ENCODE measurements at regions not wholly inside any gene's neighbourhood (a gene's known extent, or its start where the extent isn't known, plus 50 kb on each side); places are given as distances from the start of the nearest gene placed in this dataset.

DNA sequence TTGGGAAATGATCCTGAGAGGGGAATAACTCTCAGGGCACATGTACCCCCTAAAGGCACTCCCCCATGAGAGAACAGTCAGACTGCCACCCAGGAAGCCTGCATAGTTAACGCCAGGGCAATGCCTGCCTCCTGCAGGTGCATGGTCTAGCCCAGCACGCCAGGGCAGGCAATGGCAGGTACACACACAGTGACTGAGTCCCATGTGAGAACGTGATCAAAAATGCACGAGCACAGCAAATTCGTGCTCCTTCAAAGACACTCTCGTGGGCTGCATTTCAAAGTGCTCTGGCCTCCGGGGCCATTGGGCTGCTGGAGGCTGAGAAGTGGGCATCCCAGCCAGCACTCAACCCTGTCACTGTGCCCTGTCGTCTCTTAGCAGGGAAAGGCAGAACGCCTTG lies 79.7 kb downstream of the SHANK2 start:
- ChIA-PET POLR2A (no interaction called here), CTCF (no interaction called here)

DNA sequence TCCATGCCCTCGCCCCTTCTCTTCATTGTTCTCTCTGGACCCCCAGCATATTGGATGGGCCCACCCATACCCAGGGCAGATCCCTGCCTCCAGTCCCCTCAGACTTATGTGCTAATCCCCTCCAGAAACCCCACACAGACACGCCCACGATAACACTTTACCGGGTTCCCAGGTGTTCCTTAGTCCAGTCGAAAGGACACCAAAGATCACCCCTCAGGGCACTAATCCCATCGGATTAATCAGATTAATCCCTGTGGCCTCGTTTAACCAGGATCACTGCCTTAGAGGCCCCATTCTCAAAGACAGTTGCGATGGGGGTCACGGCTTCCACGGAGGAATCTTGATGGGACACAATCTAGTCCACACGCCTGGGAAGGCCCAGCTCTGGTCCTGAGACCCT lies 80.8 kb downstream of the SHANK2 start:
- ChIA-PET CTCF (no interaction called here), POLR2A (no interaction called here)
- Histone ChIP-seq H3K4me3 (ENCODE audit: low read depth in 2 of 2, low read length in 2 of 2) (no peak overlapping the region), H3K27me3 (ENCODE audit: control insufficient read depth, insufficient read depth, low read length) (no peaks in the 10 kb centered on the region; the same call in 1 of the 2 replicates), H3K36me3 (ENCODE audit: control insufficient read depth, insufficient read depth, low read length) (no peaks in the 10 kb centered on the region), H3K27ac (ENCODE audit: low read length) (no peak overlapping the region), H3K4me1 (ENCODE audit: control insufficient read depth, insufficient read depth, low read length) (no peaks in the 10 kb centered on the region), H3K9me3 (ENCODE audit: control insufficient read depth, insufficient read depth, low read depth, low read length) (peaks cover 4% of the 10 kb centered on the region; the same call in 1 of the 2 replicates)
- TF ChIP-seq TCF7L2 (IDR thresholded peaks at IDR 0.05; ENCODE audit: low read depth, low read length) (no peak), POLR2AphosphoS5 (IDR thresholded peaks at IDR 0.05; ENCODE audit: low read depth, low read length) (no peak), SIN3A (IDR thresholded peaks at IDR 0.05; ENCODE audit: borderline replicate concordance, insufficient read depth, low read depth, low read length) (no peak)
- TF ChIP-seq, protein P1, sequence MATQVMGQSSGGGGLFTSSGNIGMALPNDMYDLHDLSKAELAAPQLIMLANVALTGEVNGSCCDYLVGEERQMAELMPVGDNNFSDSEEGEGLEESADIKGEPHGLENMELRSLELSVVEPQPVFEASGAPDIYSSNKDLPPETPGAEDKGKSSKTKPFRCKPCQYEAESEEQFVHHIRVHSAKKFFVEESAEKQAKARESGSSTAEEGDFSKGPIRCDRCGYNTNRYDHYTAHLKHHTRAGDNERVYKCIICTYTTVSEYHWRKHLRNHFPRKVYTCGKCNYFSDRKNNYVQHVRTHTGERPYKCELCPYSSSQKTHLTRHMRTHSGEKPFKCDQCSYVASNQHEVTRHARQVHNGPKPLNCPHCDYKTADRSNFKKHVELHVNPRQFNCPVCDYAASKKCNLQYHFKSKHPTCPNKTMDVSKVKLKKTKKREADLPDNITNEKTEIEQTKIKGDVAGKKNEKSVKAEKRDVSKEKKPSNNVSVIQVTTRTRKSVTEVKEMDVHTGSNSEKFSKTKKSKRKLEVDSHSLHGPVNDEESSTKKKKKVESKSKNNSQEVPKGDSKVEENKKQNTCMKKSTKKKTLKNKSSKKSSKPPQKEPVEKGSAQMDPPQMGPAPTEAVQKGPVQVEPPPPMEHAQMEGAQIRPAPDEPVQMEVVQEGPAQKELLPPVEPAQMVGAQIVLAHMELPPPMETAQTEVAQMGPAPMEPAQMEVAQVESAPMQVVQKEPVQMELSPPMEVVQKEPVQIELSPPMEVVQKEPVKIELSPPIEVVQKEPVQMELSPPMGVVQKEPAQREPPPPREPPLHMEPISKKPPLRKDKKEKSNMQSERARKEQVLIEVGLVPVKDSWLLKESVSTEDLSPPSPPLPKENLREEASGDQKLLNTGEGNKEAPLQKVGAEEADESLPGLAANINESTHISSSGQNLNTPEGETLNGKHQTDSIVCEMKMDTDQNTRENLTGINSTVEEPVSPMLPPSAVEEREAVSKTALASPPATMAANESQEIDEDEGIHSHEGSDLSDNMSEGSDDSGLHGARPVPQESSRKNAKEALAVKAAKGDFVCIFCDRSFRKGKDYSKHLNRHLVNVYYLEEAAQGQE (IDR thresholded peaks at IDR 0.05; ENCODE audit: insufficient read depth in 1 of 2, low read depth in 2 of 2, low read length in 1 of 2), result no peak
- TF ChIP-seq, protein P2, sequence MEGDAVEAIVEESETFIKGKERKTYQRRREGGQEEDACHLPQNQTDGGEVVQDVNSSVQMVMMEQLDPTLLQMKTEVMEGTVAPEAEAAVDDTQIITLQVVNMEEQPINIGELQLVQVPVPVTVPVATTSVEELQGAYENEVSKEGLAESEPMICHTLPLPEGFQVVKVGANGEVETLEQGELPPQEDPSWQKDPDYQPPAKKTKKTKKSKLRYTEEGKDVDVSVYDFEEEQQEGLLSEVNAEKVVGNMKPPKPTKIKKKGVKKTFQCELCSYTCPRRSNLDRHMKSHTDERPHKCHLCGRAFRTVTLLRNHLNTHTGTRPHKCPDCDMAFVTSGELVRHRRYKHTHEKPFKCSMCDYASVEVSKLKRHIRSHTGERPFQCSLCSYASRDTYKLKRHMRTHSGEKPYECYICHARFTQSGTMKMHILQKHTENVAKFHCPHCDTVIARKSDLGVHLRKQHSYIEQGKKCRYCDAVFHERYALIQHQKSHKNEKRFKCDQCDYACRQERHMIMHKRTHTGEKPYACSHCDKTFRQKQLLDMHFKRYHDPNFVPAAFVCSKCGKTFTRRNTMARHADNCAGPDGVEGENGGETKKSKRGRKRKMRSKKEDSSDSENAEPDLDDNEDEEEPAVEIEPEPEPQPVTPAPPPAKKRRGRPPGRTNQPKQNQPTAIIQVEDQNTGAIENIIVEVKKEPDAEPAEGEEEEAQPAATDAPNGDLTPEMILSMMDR (IDR thresholded peaks at IDR 0.05), result no peak
- ATAC-seq (no peak), DNase-seq (ENCODE audit: low read depth, low spot score) (no peak)
- in situ Hi-C loops (cut with HindIII; ENCODE audit: low pct_unique_long_range_greater_than_20kb, low sequenced_read_pairs), result no loop called here
- intact Hi-C loops (cut with micrococcal nuclease; ENCODE audit: unreplicated experiment), result no loop called here
- BruUV-seq (replicated peaks), result no TSS peak

More for the DNA sequence above, 79.7 kb downstream of the SHANK2 start:
- intact Hi-C loops (cut with micrococcal nuclease; ENCODE audit: unreplicated experiment) (no loop called here), in situ Hi-C loops (cut with HindIII; ENCODE audit: low pct_unique_long_range_greater_than_20kb, low sequenced_read_pairs) (no loop called here)
- Histone ChIP-seq H3K27ac (ENCODE audit: low read length) (no peak overlapping the region), H3K27me3 (ENCODE audit: control insufficient read depth, insufficient read depth, low read length) (no peaks in the 10 kb centered on the region; the same call in 1 of the 2 replicates), H3K4me3 (ENCODE audit: low read depth in 2 of 2, low read length in 2 of 2) (no peak overlapping the region), H3K4me1 (ENCODE audit: control insufficient read depth, insufficient read depth, low read length) (no peaks in the 10 kb centered on the region), H3K9me3 (ENCODE audit: control insufficient read depth, insufficient read depth, low read depth, low read length) (peaks cover 12% of the 10 kb centered on the region; the same call in 1 of the 2 replicates), H3K36me3 (ENCODE audit: control insufficient read depth, insufficient read depth, low read length) (no peaks in the 10 kb centered on the region)
- TF ChIP-seq SIN3A (IDR thresholded peaks at IDR 0.05; ENCODE audit: borderline replicate concordance, insufficient read depth, low read depth, low read length), result no peak
- TF ChIP-seq TCF7L2 (IDR thresholded peaks at IDR 0.05; ENCODE audit: low read depth, low read length), result no peak
- TF ChIP-seq POLR2AphosphoS5 (IDR thresholded peaks at IDR 0.05; ENCODE audit: low read depth, low read length), result no peak
- TF ChIP-seq, protein P2 (IDR thresholded peaks at IDR 0.05), result no peak
- TF ChIP-seq, protein P1 (IDR thresholded peaks at IDR 0.05; ENCODE audit: insufficient read depth in 1 of 2, low read depth in 2 of 2, low read length in 1 of 2), result no peak
- DNase-seq (ENCODE audit: low read depth, low spot score), result no peak
- ATAC-seq, result no peak
- BruUV-seq (replicated peaks), result no TSS peak
